T-helper 1 cell treated with Interleukin-12 subunit alpha and Interleukin-12 subunit beta and Interleukin-4 antibody, amounts not matched to agents 30 ng/mL and 1 ng/mL, for 36 hours (primary cell): ENCODE measurements at regions not wholly inside any gene's neighbourhood (a gene's known extent, or its start where the extent isn't known, plus 50 kb on each side); places are given as distances from the start of the nearest gene placed in this dataset.

Source experiments
- intact Hi-C: fragments of 100-400 bp; cut with micrococcal nuclease; formaldehyde crosslinking; loops from one replicate; pipeline ENCODE4 v1.15.1; 2024

DNA sequence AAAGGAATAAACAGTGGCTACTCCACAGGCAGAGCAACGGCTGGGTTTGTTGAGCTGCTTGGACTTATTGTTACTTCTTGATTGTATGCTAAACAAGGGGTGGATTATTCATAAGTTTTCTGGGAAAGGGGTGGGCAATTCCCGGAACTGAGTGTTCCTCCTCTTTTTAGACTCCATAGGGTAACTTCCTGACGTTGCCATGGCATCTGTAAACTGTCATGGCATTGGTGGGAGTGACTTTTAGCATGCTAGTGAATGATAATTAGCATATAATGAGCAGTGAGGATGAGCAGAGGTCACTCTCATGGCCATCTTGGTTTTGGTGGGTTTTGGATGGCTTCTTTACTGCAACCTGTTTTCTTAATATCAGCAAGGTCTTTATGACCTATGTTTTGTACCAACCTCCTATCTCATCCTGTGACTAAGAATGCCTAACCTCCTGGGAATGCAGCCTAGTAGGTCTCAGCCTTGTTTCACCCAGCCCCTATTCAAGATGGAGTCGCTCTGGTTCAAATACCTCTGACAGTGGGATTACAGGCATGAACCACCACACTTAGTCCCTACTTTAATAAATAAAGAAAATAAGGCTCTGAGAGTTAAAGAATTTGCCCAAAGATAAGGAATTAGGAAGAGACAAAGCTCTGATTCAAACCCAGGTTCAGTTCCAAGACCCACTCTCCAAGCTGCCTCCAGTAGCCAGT lies 65.6 kb upstream of the CLMP start:
- intact Hi-C loops = loop anchor here (1.0 to 5.0 kb wide), 2 partner anchors 149 to 217 kb away; no protein-coding TSS in a partner anchor

DNA sequence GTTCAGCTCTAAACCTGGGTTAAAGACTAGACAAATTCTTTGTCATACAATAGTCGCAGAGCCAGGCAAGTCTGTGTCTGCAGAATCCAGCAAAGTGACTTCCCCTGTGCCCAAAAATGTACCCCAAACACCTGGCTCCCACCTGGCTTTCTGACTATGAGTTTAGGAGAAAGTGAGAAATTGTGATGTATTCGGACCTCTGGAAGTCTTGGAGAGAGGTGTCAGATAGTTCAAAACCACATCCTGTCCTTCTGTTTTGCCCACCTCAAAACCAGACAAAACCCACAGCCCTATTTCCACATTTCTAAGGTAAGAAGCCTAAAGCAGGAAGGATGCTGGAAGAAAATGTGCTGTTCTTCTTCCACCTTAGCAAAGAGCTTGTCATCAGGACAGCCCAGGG lies 63.8 kb upstream of the CLMP start:
- intact Hi-C loops = no loop called here

DNA sequence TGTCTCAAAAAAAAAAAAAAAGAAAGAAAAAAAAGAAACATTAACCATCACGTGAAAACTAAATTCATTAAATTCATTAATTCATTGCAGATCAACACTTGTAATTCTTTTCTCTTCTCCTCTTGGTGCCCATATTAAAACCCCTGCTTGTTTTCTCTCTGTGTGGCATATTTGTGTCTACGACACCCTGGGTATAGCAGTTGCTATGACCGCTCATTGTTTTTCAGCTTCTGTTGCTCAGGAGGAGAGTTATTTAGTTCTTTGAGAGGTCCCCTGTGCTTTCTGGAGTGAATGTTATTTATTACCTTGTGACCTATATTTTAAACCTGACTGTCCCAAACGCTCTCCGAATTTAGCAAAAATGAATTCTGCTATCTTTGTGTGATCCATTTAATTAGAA lies 62.3 kb upstream of the CLMP start:
- intact Hi-C loops = no loop called here

DNA sequence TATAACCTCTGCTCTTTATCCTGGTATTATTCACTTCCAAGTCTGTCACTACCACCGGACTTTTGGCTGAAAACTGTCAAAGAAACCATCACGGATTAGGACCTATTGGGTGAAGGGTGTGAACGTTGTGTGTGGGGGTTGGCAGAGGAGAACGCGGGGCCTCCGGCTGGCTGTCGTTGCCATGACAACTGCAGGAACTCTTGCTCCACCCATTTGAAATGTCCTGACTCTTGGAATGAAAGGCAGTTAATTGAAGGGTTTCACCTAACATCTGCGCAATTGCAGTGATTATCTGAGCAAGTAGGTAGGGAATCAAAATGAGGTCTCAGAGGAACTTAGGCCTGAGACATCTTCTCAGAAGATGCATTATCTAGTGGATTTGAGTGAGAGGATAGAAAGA lies 60.9 kb upstream of the CLMP start:
- intact Hi-C loops = no loop called here

DNA sequence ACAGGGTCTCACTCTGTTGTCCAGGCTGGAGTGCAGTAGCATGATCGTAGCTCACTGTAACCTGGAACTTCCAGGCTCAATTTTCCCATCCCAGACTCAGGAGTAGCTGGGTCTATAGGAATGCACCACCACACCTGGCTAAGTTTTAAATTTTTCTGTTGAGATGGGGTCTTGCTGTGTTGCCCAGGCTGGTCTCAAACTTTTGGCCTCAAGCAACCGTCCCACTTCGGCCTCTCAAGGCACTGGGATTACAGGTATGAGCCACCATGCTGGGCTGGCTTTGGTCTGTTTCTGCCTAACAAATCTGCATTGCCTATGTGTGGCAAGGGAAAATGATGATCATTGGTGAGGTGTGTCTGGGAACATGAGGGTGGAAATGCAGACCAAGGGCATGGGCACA lies 59.3 kb upstream of the CLMP start:
- intact Hi-C loops = no loop called here

DNA sequence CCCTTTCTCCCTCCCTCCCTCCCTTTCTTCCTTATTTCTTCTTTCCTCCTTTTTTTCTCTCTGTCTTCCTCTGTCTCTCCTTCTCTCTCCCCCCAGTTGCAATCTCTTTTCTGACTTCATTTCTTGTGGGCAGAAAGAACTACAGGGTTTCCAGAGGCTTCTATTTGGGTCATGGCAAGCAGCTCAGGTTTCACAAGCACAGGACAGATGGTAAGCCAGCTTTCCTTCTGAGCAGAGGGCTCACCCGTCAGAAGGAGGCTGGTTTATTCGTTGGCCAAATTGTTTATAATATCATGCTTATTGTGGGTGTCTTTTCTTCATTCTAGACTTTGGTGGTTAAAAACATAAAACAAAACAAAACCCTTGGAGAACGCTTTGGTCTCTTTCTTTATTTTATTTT lies 58.9 kb upstream of the CLMP start:
- intact Hi-C loops = no loop called here

DNA sequence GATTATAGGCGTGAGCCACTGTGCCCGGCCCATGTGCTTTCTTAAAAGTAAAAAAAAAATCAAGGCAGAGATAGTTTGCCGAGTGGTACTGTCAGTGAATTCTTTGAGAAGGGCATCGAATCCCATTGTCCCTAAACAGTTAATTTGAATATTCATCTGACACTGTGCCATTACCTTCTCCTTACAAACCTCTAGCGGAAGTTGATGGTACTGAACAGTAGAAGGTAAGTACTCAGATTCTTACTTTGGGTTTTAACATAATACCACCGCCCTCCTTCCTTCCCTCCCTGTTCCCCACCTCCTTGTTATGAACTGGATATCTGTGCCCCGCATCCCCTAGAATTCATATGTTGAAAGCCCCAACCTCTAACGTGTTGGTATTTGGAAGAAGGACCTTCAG lies 58.2 kb upstream of the CLMP start:
- intact Hi-C loops = no loop called here

DNA sequence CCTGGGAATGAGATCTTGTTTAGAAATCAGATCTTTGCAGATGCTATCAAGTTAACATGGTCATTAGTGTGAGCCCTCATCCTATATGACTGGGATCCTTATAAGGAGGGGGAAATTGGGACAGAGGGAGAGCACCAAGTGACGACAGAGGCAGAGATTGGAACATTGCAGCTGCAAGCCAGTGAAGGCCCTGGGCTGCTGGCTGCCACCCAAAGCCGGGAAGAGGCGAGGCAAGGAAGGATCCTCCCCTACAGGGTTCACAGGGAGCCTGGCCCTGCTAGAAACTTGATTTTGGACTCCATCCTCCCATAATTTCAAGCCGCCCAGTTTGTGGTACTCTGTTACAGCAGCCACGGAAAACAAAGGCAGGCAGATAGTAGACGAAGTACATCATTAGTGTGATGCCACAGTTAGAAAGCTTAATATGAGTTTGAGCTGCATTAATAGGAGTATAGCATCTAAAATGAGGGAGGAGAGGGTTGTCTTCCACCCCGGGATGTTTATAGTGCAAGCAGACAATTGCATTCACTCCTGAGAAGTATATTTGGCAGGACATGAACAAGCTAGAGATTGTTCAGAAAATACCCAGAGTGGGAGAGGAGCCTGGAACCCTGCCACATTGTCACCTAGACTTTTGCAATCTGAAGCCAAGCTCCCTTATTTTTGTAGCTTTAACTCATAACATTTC lies 56.8 kb upstream of the CLMP start:
- intact Hi-C loops = no loop called here

DNA sequence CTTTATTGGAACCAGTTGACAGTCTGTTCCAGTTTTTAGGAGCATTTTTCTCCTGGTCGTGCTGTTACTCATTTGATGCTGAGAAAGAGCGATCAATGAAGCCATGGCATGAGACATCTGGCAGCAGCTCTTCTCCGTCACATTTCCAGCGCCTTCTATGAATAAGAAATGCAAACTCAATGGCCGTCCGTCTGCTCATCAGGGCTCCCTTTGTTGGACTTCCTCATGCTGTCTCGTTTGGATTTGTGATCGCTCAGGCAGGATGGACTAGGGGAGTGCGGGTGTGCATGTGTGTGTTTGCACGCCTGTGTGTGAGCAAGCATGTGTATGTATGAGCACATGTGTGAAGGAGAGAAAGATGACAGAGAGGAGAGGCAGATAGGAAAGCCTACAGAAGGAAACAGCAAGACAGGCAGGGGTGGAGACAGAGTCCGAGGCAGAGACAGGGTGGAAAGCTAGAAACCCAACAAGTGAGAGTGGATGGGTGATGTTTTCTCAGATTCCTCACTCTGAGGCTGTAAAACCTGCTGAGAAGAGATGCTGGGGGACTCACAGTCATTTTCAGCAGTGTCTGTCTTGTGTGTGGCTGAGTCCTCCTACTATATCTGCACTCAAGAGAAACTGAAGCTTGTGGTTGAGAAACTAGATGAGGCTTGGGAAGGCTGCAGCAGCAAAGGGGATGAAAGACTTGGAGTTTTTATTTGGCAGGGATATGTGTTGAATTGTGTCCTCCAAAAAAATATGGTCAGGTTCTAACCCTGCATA lies 56.0 kb upstream of the CLMP start:
- intact Hi-C loops = no loop called here

DNA sequence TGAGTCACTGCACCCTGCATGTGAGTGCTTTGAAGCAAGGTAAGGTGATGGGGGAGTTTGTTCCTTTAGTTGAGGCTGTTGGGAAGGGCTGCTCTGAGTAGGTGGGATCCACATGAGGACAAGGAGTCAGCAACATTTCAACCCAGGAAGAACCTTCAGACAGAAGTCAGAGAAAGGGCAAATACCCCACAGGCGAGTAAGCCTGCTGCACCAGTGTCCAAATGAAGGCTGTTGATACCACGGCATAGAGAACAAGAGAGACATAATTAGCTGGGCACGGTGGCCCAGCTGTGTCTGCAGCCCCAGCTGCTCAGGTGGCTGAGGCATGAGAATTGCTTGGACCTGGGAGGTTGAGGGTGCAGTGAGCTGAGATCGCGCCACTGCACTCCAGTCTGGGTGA lies 54.3 kb upstream of the CLMP start:
- intact Hi-C loops = loop anchor here (5.0 kb wide), 1 partner anchor 217 kb away; no protein-coding TSS in a partner anchor

DNA sequence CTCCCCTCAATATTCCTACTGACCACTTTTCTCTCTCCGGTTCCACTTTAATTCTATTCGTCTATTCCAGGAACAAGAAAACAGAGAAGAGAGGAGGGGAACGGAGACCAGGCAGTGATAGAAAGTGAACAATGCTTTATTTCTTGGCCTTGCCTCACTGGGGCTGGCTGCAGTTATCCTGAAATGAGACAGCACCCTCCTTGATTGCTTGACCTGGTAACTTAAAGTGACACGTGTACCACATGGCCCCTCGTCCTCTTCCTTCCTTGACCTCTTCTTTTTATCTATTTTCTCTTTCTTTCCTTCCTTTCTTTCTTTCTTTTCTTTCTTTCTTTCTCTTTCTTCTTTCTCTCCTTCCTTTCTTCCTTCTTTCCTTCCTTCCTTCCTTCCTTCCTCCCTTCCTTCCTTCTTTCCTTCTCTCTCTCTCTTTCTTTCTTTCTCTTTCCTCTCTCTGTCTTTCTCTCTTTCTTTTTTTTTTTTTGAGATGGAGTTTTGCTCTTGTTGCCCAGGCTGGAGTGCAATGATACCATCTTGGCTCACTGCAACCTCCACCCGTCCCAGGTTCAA lies 52.8 kb upstream of the CLMP start:
- intact Hi-C loops = loop anchor here (1.0 to 5.0 kb wide), 7 partner anchors 82 to 385 kb away; no protein-coding TSS in a partner anchor

DNA sequence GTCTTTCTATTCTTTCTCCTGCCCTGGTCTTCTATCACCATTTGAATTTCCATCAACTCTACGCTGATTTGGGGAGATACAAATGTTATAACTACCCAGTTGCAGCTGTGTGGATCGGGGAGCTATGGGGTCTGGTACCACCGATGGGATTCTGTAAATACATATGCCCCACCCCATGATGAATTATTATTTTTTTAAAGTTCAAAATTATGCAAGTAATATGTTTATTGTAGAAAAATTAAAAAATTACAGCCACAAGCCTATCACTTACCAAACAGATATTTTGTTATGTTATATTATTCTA lies 52.4 kb upstream of the CLMP start:
- intact Hi-C loops = loop anchor here (1.0 to 5.0 kb wide), 7 partner anchors 81 to 384 kb away; no protein-coding TSS in a partner anchor

DNA sequence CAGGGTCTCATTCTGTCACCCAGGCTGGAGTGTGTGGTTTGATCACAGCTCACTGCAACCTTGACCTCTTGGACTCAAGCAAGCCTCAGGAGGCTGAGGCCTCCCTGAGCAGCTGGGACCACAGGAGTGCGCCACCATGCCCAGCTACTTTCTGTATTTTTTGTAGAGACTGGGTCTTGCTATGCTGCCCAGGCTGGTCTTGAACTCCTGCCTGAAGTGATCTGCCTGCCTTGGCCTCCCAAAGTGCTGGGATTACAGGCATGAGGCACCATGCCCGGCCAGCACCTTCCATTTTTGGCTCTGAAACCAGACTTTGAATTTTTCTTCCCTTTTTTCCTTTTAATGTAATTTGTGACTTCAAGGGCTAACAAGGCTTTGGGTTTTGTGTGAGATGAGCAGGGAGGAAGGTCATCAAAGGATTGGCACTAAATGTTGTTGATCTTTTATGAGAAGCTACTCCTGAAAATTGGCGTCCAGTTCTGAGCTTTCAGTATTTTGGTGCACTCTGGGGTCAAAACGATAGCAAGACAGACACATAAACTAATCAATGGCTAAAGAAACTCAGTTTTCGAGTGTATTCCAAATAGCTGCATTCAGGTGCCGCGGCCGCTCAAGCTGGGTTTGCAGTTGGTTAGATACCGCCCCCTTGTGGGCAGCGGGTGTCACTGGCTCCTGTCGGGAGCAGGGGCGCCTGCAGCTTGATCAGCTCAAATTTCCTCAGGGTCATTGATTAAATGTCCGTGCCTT lies 51.9 kb upstream of the CLMP start:
- intact Hi-C loops = loop anchor here (1.0 to 5.0 kb wide), 7 partner anchors 81 to 384 kb away; no protein-coding TSS in a partner anchor

DNA sequence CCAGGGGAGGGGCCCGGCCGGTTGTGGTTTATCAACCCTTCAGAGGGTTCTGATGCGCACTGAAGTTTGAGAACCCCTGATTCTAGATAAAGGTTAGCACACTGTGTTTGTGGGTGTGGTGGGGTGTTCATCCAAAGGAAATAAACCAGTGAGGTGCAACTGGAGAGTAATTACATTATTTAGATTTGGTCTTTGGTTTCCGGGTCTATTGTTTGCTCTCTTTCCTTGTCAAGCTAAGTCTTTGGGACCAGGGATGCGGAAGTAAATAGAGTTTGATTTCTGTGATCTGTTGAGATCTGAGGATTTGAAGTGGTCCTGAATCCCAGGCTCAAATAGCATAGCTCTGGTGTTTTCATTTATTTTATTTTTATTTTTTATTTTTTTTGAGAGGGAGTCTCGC lies 50.5 kb upstream of the CLMP start:
- intact Hi-C loops = loop anchor here (5.0 kb wide), 1 partner anchor 213 kb away; no protein-coding TSS in a partner anchor
